H1 (cell line): ENCODE measurements at regions not wholly inside any gene's neighbourhood (a gene's known extent, or its start where the extent isn't known, plus 50 kb on each side); places are given as distances from the start of the nearest gene placed in this dataset.

Source experiments
- HDAC6 ChIP-seq: IDR thresholded peaks from one replicate; pipeline ENCODE4 v1.7.1; 2012; ENCODE audit warnings: low read depth, mild to moderate bottlenecking, inconsistent platforms, low read length, moderate library complexity
- KDM5A ChIP-seq: fragments of 200-600 bp; IDR thresholded peaks from 2 replicates; pipeline ENCODE4 v1.7.1; 2012; ENCODE audit warnings: mild to moderate bottlenecking, low read length, inconsistent platforms, mixed read lengths
- TF ChIP-seq, protein P1 (sequence below): IDR thresholded peaks from 2 replicates; pipeline ENCODE4 v1.6.1; 2012; ENCODE audit warnings: inconsistent platforms

DNA sequence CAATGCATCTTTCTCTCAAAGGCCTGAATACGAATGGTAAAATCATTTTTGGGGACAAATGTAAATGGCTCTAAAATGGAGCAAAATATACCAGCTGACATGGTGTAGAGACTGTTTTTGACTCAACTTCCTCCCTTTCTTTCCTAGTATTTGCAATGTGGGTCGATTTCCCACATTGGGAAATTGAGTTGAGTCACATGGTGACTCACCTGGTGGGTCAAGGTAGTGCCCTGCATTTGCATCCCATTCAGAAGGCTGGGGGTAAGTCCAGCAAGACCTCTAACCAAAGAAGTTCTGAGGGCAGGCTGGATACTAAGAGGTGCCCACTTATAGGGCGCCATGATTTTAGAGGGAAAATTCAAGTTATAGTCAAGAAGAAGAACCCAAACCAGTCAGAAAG is 179.6 kb upstream of the MPDZ start (continued):
- TF ChIP-seq KDM5A (no peak), HDAC6 (no peak)
- TF ChIP-seq, protein P1, sequence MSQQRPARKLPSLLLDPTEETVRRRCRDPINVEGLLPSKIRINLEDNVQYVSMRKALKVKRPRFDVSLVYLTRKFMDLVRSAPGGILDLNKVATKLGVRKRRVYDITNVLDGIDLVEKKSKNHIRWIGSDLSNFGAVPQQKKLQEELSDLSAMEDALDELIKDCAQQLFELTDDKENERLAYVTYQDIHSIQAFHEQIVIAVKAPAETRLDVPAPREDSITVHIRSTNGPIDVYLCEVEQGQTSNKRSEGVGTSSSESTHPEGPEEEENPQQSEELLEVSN = no peak
